Stomach (tissue), 8 donors: ENCODE measurements at regions not wholly inside any gene's neighbourhood (a gene's known extent, or its start where the extent isn't known, plus 50 kb on each side); places are given as distances from the start of the nearest gene placed in this dataset.

Experiments
- DNase-seq, 2 donors: peaks; one replicate each; pipeline versions ENCODE4 v3.0.0 to v3.0.0-alpha.2; 2013 to 2019
- H3K27ac ChIP-seq, 5 donors: fragments of 200-600 bp in 4 of 5; sonication (generic) in 4 of 5; one replicate each; pipeline ENCODE4 v1.5.1; 2013 to 2019; ENCODE audit warnings: mild to moderate bottlenecking in 1 of 5, moderate library complexity in 1 of 5
- H3K27me3 ChIP-seq, 3 donors: fragments of 200-600 bp; sonication (generic); one replicate each; pipeline ENCODE4 v1.5.1; 2017 to 2019; ENCODE audit warnings: mixed run types in 1 of 3
- H3K36me3 ChIP-seq, 4 donors: fragments of 200-600 bp; sonication (generic); 1 replicate in 3 of 4; 2 replicates in 1 of 4; pipeline ENCODE4 v1.5.1; 2016 to 2019
- H3K4me1 ChIP-seq, 4 donors: fragments of 200-600 bp; sonication (generic); one replicate each; pipeline ENCODE4 v1.5.1; 2016 to 2019
- H3K4me3 ChIP-seq, 4 donors: fragments of 200-600 bp; sonication (generic) in 3 of 4; one replicate each; pipeline ENCODE4 v1.5.1; 2016 to 2019; ENCODE audit warnings: mild to moderate bottlenecking in 1 of 4
- H3K9me3 ChIP-seq, 4 donors: fragments of 200-600 bp; sonication (generic); one replicate each; pipeline ENCODE4 v1.5.1; 2016 to 2019
- CTCF ChIP-seq, 7 experiments: fragments of 450-650 bp in 4 of 7; fragments of 200-600 bp in 3 of 7; sonication (generic) in 3 of 7; IDR thresholded peaks; one replicate each; pipeline ENCODE4 v1.5.1; 2016 to 2019; ENCODE audit warnings: antibody characterized with exemption in 7 of 7, control low read depth in 2 of 7, mild to moderate bottlenecking in 1 of 7
- EP300 ChIP-seq: sonication (generic); formaldehyde crosslinking; IDR thresholded peaks from one replicate; pipeline ENCODE4 v1.6.1; 2017; ENCODE audit warnings: antibody characterized with exemption
- POLR2A ChIP-seq, 4 donors: fragments of 450-650 bp; IDR thresholded peaks; one replicate each; pipeline ENCODE4 v1.6.1; 2016; ENCODE audit warnings: antibody characterized with exemption in 4 of 4, control low read depth in 2 of 4, mild to moderate bottlenecking in 1 of 4, moderate library complexity in 1 of 4
- POLR2AphosphoS5 ChIP-seq, 3 donors: sonication (generic); formaldehyde crosslinking; IDR thresholded peaks; one replicate each; pipeline ENCODE4 v1.6.1; 2016; ENCODE audit warnings: antibody characterized with exemption in 3 of 3
- WGBS, 5 donors: extraction: QIAGEN DNeasy Blood & Tissue Kit in 3 of 5; methylation state at CpG; one replicate each; pipeline versions ENCODE4 v1.1.5 to v1.1.7; 2013 to 2018; 5-methylcytosine and 5-hydroxymethylcytosine counted together
- intact Hi-C: fragments of 100-400 bp; cut with DNase I; formaldehyde crosslinking; loops from one replicate; pipeline ENCODE4 v1.15.1; 2023; ENCODE audit warnings: low total_unique reads
- donor health status: healthy with polysubstance abuse.
- donor health status: Bipolar disorder and iron deficiency.
- donor health status: healthy.

DNA sequence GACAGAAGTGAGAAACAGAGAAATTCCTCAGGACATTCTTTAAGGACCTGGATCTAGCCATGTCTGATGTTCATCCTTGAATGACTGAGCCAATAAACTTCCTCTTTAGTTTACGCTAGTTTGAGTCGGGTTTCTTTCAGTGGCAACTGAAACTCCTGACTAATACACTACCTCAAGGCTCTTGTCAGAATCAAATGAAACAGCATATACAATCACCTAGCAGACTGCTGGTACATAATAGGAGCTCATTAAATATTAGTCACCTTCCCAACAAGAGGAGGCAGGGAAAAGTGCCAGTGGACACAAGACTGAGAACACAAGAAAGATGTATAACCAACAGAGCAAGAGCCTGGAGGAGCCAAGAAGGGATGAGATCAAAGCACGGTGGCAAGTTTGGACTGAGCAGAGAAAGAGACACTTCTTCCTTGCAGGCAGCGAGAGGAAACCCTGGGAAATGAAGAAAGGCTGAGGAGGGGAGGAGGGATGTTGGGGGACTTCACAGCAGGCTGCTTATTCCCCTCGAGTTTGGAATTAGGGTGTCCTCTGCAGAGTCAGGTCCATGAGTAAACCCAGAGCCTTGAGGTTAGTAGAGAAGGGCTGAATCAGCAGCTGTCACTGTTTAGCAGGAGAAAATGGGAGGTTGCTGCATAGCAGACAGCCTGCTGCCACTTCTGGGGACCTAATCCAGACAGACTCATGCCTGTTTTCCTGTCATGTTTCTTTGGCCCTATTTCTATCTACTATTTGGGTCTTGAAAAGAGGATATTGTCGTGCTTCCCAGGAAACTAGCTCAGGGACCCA lies 73.3 kb downstream of the MRPL46 start:
- Histone ChIP-seq H3K9me3 (peaks cover 0 to 8% (median 0%) of the 10 kb centered on the region in 4 donors), H3K4me3 (no peak overlapping the region), H3K27ac (peak overlapping the region in 2 of 5 donors; percentile 12 to 18), H3K36me3 (no peaks in the 10 kb centered on the region), H3K27me3 (no peaks in the 10 kb centered on the region), H3K4me1 (peaks cover 0 to 6% (median 0%) of the 10 kb centered on the region in 4 donors)
- TF ChIP-seq CTCF (IDR thresholded peaks at IDR 0.05) (no peak), POLR2AphosphoS5 (IDR thresholded peaks at IDR 0.05) (no peak), POLR2A (IDR thresholded peaks at IDR 0.05) (no peak), EP300 (no peak)
- whole genome bisulfite sequencing, 5 donors: 50 to 66% (median 56%) methylated on average over 6 of the region's 6 CpGs
- intact Hi-C loops: no loop called here
- DNase-seq: no peak

DNA sequence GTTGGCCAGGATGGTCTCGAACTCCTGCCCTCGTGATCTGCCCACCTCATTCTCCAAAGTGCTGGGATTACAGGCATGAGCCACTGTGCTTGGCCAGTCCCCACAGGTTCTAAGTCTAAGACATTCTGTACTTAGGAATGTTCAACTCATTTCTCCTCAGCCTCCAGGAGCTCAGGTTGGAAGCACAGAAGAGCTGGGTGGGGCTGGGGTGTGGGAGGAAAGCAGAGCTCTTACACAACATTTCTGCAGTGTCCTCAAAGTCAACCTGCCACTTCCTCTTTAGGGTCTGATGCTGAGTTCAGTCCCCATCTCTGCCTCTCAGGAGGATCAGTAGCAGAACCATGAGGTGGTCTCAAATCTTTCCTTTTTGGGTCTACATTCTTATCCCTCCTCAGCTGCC lies 75.5 kb downstream of the MRPL46 start:
- Histone ChIP-seq H3K9me3 (peaks cover 0 to 8% (median 0%) of the 10 kb centered on the region in 4 donors), H3K27ac (no peak overlapping the region), H3K4me1 (peaks cover 0 to 6% (median 0%) of the 10 kb centered on the region in 4 donors), H3K27me3 (peaks cover 0 to 11% (median 0%) of the 10 kb centered on the region in 3 donors), H3K36me3 (no peaks in the 10 kb centered on the region), H3K4me3 (no peak overlapping the region)
- no peak for DNase-seq
- 74 to 94% (median 78%) methylated on average over 2 of the region's 2 CpGs for whole genome bisulfite sequencing, 5 donors
- intact Hi-C loops: no loop called here
- no peak for TF ChIP-seq POLR2A (IDR thresholded peaks at IDR 0.05)
- no peak for TF ChIP-seq EP300
- TF ChIP-seq CTCF (IDR thresholded peaks at IDR 0.05): no peak
- no peak for TF ChIP-seq POLR2AphosphoS5 (IDR thresholded peaks at IDR 0.05)

DNA sequence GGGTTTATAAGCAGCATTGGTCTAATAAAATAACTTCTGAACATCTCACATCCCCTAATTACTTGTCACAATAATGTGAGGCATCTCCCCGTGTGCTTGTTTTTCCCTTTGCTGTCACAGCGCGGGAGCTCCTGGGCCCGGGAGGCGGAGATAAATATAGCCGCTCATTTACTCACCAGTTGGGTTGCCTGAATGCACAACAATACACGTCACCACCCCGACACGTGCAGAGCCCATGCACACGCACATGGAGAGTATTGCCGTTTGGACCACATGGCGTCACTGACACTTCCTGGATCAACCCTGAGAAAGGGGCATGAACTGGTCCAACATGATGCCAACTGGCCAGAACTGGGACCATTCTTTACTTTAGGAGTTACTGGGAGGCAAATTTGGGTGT lies 76.2 kb downstream of the MRPL46 start:
- Histone ChIP-seq H3K27me3 (peaks cover 0 to 11% (median 0%) of the 10 kb centered on the region in 3 donors), H3K4me1 (peaks cover 0 to 6% (median 0%) of the 10 kb centered on the region in 4 donors), H3K36me3 (no peaks in the 10 kb centered on the region), H3K27ac (no peak overlapping the region), H3K4me3 (no peak overlapping the region), H3K9me3 (peaks cover 0 to 8% (median 0%) of the 10 kb centered on the region in 4 donors)
- intact Hi-C loops: no loop called here
- WGBS, 5 donors: 80 to 90% (median 90%) methylated on average over 12 of the region's 12 CpGs
- TF ChIP-seq POLR2AphosphoS5 (IDR thresholded peaks at IDR 0.05) (no peak), EP300 (no peak), CTCF (IDR thresholded peaks at IDR 0.05) (no peak), POLR2A (IDR thresholded peaks at IDR 0.05) (no peak)
- no peak for DNase-seq

DNA sequence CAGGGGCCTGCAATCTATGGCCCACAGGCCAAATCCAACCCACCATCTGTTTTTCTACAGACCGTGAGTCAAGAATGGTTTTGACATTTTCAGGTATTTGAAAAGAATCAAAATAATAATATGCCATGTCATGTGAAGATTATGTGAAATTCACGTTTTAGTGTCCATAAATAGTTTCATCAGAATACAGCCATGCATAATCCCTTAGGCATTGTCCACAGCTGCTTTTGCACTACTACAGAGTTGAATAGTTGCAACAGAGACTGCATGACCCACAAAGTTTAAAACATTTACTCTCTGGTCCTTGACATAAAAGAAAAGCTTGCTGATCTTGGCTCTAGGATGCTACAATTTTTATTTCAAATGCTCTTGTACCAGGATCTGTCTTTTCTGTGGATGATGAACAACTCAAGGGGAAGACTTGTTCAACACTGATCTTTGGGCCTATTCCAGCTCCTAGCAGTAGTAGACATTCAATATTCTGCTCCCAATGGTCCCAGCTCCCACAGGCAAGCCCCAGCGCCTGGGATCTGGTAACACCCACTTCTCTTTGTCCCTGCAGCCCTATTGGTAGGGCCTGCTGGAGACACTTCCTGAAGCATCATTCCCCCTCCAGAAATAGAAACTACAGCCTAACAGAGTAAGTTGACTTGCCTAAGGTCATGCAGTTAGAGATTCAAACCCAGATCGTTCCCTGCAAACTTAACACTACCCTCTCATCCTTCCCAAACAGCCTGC lies 76.9 kb downstream of the MRPL46 start:
- Histone ChIP-seq H3K4me1 (peaks cover 0 to 4% (median 0%) of the 10 kb centered on the region in 4 donors), H3K9me3 (peaks cover 0 to 2% (median 0%) of the 10 kb centered on the region in 4 donors), H3K27ac (no peak overlapping the region), H3K36me3 (no peaks in the 10 kb centered on the region), H3K4me3 (no peak overlapping the region), H3K27me3 (peaks cover 0 to 11% (median 0%) of the 10 kb centered on the region in 3 donors)
- 65 to 86% (median 73%) methylated on average over 4 of the region's 4 CpGs for WGBS, 5 donors
- no peak for DNase-seq
- TF ChIP-seq POLR2AphosphoS5 (IDR thresholded peaks at IDR 0.05) (no peak), POLR2A (IDR thresholded peaks at IDR 0.05) (no peak), EP300 (no peak), CTCF (IDR thresholded peaks at IDR 0.05) (no peak)
- intact Hi-C loops: no loop called here
